ENCODE measurements at regions not wholly inside any gene's neighbourhood (a gene's known extent, or its start where the extent isn't known, plus 50 kb on each side); places are given as distances from the start of the nearest gene placed in this dataset.

DNA sequence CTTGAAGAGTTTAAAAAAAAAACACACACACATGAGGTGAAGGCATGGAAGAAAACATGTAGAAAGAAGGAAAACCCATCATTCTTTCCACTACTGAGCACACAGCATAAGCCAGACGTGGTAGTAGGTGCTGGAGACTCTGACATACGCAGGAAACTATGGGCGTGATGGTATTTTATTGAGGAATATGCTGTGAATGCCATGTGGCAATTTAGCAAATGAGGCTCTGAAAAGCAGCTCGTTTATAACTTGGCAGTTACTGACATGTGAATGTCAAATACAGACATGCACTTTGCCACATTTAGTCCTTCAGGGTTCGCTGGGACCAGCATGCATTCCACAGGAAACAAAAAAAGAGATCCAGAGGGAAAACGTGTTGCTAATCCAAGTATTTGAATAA lies 74.3 kb upstream of the IFNAR2 start:
- DNase-seq (ENCODE audit: low read depth in 2 of 2): no peak

DNA sequence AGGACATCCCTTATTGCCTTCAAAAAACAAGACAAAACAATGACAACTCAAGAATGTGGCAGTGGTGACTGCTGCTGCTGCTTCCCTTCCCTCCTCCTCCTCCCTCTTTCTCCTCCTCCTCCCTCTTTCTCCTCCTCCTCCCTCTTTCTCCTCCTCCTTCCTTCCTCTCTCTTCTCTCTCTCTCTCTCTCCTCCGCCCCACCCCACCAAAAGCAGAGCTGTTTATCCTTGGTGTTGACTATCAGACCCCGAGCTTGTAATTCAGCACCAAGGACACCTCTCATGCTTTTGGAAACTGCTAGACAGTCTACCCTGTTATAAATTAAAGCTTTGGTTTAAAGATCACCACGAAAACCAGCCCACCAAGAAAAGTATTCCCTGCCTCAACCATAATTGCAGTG lies 72.4 kb upstream of the IFNAR2 start:
- no peak for DNase-seq (ENCODE audit: low read depth in 2 of 2)

DNA sequence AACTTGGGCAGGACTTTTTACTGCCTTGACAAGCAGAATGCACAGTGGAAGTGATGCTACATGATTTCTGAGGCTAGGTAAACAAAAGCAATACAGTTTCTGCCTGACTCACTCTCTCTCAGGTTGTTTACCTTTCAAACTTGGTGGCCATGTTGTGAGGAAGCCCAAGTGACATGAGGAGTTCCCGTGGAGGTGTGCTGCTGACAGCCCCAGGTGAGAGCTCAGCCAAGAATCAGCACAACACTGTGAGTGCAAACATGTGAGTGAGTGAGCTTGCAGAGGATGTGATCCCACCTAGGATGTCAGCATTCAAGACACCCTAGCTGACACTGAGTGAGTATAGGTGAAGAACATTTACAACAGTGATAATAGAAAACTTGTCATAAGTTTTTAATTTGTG lies 71.1 kb upstream of the IFNAR2 start:
- DNase-seq (ENCODE audit: low read depth in 2 of 2): no peak

DNA sequence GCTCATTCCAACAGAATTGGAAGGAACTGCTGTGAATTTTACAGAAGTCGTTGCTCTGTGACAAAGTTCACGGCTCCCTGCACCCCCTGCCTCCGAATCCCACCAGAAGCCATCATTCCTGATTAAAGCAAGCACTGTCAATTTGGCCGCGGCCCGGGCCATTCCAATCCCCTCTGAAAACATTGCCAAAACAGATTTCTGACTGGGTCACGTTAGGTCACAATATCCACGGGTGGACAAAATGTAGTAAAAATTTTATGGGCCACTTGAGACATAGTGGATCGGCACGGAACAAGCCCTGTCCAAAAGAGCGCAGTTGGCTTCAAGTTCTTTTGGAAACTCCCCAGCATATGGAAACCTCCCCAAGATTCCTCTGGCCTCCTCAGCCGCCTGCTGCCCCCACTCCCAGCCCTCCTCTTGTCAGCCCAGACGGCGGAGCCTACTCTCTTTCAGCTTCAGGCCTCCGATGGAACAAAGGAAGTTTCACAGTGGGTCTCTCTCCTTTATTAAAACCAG lies 67.2 kb upstream of the IFNAR2 start:
- DNase-seq (ENCODE audit: low read depth in 2 of 2): no peak

DNA sequence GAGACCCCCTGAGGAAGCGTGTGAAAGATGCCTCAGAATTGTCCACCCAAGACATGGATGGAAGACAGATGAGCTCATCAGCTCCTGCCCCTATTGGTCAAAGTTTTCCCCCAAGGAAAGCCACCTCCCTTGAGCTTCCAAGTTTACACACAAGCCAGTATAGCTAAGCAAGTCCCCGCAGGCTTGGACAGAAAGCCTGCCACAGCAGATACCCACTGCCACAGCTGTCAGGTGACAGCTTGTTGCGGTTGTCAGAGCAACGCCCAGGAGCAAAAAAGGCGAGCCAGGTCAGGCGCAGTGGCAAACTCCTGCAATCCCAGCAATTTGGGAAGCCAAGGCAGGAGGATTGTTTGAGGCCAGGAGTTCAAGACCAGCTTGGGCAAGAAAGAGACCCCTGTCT lies 60.9 kb upstream of the IFNAR2 start:
- DNase-seq (ENCODE audit: low read depth in 2 of 2): no peak

DNA sequence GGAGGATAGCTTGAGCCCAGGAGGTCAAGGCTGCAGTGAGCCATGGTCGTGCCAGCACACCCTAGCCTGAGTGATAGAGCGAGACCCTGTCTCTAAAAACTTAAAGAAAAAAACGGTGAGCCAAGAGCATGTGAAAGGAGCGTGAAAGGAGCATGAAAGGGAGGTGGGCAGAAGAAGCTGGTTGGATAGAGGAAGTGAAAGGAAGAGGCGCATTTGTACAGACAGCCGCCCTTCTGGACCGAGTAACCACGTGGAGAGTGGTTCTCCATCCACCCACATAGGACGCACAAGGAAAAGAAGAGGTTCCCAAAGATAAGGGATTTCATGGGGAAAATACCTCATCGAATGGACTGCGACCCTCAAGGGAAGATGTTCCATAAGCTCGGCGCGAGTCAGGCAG lies 60.4 kb upstream of the IFNAR2 start:
- DNase-seq (ENCODE audit: low read depth in 2 of 2): no peak

DNA sequence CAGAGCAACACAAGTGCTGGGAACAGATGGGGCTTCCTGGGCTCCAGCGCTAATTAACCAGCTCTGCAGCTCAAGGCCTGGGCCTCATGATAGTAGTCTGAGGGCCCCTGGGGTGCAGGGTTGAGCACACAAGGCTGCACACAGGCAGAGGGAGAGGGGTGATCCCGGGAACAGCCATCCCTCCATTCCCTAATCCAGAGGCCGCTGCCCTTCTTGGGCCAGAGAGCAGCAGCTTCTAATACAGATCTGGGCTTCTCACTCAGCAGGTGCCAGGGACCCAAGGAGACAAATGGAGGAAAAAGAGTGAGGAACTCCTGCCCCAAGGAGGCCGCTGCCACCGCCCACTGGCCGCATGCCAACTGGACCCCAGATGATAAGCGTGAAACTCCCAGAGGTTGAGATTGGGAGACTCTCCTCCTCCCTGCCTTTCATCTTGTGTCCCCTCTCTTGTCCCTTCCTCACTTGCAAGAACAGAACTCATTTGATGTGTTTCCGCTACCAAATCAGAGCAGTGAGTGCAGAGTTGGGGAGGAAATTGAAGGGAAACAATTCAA lies 58.0 kb upstream of the IFNAR2 start:
- no peak for DNase-seq (ENCODE audit: low read depth in 2 of 2)

DNA sequence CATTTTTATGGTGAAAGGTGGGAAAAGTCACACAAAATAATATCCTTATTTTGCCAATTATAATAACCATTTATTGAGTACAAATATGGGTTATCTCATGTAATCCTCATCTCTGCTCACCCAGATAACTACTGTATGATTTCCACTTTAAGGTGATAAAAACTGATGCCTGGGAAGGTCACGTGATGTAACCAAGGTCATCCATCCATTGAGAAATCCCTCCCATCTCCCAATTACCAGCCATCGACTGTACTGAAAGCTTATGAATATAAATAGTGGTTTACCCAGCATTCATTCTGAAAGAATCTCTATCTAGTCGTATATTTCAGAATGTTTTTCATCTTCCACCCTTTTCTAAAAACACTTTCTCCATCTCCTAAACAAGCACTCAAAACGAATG lies 55.0 kb upstream of the IFNAR2 start:
- no peak for DNase-seq (ENCODE audit: low read depth in 2 of 2)
